Astrocyte (in vitro differentiated cells and primary cell): ENCODE measurements at regions not wholly inside any gene's neighbourhood (a gene's known extent, or its start where the extent isn't known, plus 50 kb on each side); places are given as distances from the start of the nearest gene placed in this dataset.

ENCODE experiments used
- CTCF ChIP-seq: IDR thresholded peaks from 2 replicates; pipeline ENCODE4 v1.5.1; 2011; ENCODE audit warnings: low read depth, mild to moderate bottlenecking, inconsistent platforms, low read length, moderate library complexity; ENCODE audit not compliant: insufficient read depth
- EZH2 ChIP-seq: IDR thresholded peaks from 2 replicates; pipeline ENCODE4 v1.6.1; 2012; ENCODE audit warnings: mild to moderate bottlenecking, low read length, inconsistent platforms; ENCODE audit not compliant: insufficient read depth

DNA sequence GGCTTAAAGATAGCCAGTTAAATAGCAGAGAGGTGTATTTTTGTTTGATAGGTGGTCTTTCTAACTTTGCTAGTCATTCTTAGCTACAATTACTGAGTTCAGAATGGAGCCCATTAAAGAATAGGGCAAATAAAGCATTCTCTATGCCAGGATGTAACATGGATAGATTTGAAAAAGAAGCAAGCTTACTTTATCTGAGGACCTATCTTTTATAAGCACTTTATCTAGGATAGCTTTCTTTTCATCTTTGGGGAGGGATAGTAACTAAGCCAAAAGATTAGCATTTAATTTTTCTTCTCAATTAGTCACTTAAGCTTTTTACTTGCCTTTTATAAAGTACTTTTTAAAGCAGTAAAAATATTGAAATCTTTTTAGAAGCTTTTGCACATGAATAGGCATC lies 1148.0 kb upstream of the DIAPH2 start:
- TF ChIP-seq CTCF (no peak), EZH2 (no peak)
